ENCODE measurements at regions not wholly inside any gene's neighbourhood (a gene's known extent, or its start where the extent isn't known, plus 50 kb on each side); places are given as distances from the start of the nearest gene placed in this dataset.
"Not testable (repeated sequence)": the region's sequence is repeated elsewhere in the genome, so short reads cannot be mapped to it uniquely, and the experiment has no call there.

DNA sequence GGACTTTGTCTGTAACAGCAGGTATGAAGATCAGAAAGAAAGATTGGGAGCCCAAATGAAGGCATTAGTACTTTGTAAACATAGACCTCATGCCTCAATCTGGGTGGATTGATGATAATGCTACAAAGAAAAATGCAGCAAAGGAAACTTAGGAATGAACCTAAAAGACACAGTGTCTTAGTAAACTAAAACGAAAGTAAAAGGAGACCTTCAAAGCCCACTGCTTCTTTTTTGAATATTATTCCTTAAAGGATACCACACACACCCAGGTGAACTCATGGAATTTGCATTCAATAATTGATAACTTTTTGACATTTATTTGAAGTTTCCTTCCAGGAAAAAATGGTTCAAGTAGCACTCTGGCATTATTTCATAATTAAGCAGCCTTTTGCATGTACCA, 543.2 kb downstream of the TTLL7 start:
- DNase-seq = not testable (repeated sequence)

DNA sequence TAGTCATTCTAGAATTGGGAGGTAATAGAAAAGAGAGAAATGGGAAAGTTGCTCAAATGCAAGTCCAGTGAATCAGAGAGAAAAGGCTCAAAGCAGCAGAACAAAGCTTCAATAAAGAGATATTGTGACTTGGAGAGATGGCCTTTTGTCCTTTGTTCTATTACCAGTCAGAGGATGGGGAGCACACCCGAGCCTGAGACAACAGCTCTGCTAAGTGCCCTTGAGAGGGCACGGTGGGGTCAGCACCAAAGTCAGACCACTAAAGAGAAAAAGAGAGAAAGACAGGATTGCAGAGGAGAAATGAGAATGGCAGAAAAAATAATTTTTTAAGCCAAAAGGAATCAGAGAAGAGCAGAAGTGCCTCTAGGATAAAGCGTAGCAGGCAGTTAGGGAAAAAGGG, 553.1 kb downstream of the TTLL7 start:
- not testable (repeated sequence) for DNase-seq

DNA sequence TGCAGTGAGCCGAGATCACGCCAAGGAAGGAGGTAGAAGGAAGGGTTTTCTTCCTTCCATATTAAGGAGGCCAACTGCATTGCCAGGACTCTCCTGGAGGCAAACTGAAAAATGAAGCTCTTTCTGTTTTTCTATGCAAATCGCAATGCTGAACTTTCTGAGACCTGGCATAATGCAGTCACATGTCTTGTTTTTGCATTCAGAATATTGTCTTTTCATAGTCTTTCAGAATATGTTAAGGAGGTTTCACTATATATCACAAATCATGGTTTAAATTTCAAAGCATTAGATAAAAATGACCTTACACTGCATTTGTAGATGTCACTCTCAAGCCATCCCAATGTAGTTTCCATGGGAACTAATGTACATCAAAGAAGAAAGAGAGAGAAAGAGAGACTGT, 556.5 kb downstream of the TTLL7 start:
- DNase-seq = not testable (repeated sequence)

DNA sequence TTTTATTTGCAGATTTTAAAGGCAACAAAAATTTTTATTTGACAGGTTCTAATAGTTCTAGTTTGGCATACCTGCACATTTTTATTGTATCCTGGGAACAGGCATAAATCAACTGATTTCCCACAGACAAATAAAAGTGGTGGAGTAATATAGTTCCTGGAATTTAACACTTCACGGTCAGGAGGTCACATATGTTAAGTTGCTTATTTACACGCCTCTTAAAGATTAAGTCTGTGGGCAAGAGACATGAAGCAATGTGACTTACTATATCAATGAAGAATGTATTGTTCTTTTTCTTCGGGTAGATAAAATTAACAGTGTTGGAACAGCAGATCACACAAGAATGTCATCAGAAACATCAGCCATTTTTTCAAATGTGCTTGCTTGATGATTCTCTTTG, 558.3 kb downstream of the TTLL7 start:
- DNase-seq = not testable (repeated sequence)

DNA sequence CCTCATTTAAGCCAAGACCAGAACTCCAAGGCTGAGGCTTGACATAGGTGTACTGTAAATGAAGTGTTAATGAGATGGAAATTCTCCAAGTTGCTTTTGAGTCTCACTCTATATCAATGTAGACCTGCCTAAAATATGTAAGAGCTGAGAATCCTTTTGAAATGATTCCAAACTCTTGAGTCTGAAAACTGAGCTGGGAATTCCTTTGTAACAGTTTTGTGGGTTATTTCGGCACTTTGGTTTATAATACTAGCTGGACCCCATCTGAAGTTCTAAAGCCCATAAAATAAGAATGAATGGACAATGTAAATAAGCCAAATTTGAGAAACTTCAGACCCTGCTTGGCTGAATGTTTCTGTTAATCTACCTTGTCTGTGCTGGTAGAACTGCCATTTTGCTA, 558.9 kb downstream of the TTLL7 start:
- DNase-seq = not testable (repeated sequence)

DNA sequence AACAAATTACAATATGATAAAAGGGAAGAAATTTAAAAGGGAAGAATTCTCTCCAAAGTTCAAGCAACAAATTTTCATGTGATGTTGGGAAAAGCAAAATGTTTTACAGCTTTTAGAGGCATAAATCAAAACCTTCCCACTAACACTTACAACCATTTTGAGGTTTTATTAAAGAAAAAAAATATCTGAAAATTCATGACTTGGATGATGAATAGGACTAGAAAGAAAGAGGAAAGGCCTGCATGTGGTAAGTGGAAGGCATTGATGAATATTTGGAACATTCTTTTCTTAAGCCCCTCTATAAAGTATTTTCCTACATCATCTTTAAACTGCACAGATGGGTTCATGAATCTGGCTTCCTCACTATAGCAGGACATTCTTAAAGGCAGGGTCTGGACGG, 560.6 kb downstream of the TTLL7 start:
- not testable (repeated sequence) for DNase-seq

DNA sequence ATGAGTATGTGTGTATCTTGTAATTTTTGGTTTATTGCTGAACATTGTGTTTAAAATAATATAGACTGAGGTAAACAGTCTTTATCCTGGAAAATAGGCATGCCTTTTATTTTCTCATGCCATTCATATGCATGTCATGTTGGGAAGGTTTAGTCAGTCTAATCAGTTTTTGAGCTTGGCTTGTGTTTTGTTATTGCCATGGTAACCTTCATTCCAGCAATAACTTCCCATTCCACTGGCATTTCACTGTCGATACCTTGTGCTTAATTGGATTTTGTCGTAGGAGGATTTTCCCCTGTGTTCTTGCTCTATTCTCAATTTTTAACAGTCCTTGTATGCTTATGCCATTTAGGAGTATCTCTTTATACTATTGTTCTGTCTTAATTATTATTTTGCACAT, 563.6 kb downstream of the TTLL7 start:
- not testable (repeated sequence) for DNase-seq

DNA sequence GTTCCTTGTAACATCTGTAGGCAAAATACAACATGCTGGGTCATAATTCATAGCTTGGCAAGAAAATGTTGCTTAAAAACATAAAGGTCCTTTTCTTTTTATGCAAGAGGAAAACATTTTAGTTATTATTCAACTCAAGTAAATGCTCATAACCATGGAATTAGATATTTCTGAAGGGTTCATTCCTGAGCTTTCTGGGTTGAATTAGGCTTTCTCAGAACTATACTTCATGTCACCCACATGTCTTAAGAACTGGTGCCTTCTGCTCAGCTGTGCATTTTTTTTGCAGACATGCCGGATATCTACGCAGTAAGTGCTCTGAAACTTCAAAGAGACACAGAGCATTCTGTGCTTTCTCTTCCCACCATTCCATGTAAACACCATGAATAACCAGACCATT, 571.4 kb downstream of the TTLL7 start:
- not testable (repeated sequence) for DNase-seq

DNA sequence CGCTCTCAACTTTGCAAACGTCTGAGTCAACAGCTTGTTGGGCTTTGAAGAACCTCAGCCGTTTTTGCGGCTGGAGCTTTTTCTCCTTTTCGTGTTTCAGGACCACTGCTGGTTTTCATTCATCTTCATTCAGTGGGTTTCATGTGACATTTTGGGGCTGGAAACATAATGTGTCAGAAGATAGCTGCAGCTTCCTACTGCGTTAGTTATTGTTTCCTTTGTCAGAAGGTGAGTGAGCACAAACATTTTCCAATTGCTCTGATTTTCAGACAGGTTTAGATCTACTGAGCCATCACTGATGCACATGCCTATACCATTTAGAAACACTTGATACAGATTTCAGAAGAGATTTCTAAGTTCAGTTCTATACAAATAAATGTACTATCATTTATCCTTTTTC, 575.5 kb downstream of the TTLL7 start:
- not testable (repeated sequence) for DNase-seq

DNA sequence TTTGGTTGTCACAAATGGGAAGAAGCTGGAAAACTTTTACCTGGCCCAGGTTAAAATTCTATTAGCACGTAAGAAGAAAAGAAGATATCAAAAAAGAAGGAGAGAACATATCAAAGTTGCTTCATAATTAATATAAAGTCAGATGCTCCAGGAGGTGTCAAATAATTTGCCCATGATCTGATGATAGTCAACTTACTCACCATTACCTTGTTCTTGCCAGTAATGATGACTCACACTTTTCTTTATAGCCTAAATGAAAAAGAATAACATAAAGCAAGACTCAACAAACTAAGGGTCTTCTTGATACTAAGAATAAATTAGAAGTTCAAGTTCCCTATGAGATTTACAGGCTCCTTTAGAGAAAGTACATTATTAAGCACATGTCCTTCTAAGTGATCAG, 580.4 kb downstream of the TTLL7 start:
- DNase-seq = no peak

DNA sequence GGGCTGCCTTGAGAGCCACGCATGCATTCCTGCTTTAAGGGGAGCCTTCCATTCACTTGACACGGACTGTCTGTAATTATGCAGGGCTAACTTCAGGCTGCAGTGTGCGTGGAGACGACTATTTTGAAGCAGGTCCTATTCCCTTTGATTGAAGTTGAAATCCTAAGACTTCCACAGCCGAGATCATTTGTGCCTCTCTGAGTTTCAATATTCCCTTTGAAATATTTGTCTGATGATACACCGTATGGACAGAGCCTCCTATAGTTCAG, 585.2 kb downstream of the TTLL7 start:
- DNase-seq = not testable (repeated sequence)

DNA sequence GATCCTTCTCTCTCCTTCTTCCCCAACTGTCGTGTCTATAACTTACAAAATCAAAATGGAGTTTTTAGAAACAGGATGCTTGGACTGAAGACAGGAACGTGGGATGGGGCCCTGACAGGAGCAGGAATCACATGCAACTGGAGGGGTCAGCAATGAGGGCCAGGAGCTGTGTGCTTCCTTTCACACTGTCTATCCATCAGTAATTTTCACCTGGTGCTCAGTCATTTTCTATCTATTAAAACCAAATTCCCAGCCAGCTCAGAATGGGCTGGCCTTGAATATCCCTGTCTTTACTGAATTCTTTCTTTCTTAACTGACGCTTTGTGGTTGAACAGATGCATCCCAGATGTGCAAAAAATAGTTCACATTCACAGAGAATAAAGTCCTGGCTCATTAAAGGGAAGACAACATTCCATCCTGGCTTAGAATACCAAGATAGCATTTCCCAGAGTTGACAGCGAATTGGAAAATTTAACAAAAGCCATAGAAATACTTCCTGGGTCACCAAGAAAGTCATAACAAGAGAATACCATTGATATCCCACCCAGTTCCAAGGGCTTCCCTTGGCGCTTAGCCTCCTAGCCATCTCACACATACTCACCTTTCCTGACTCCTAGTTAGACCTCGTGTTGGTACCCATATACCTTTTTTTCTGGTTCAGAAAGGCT, 588.1 kb downstream of the TTLL7 start:
- DNase-seq = not testable (repeated sequence)

DNA sequence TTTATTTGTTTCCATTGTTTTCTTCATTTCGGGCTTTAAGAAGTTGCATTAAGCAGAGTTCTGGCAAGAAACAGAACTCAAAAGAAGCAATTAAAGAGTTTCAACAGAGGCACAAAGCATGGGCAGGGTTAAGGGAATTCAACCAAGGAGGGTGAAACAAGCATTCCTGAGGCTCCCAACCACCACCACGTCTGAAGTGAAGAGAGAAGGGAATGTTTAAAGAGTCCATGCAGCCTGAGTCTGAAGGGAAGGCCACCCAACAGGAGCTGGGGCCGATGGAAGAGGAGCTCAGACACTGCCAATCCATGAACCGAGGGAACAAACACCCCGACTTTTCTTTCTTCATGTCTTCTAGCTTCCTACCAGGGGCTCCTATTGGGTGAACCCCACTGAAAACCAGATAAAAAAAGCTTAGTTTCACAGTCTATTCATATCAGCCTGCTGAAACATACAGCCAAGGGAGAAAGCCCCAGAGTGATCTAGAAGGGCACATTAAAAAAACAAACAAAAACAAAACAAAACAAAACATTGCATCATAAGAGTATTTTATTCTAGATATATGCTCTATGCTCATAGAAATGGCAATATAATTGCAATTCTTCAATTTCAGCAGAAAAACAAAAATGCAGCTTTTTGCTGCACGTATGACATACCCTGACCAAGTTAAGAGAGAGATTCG, 592.1 kb downstream of the TTLL7 start:
- not testable (repeated sequence) for DNase-seq

DNA sequence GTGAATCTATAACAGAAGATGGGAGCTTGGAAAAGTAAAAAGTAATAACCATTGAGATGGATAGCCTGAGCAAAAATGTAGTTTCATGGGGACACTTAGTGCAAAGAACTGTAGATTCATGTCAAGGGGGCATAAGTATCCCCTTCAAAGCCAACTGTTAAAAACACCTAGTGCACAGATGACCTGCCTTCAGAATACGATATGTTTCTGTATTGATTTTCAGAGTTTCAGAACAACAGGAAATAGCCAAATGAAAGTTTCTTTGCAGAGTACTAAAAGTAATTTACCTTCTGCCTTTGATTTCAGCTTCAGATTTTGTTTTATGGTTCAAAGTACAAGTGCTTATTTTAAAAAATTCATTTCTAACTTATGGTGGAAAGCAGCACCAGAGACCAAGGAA, 593.1 kb downstream of the TTLL7 start:
- DNase-seq = not testable (repeated sequence)

DNA sequence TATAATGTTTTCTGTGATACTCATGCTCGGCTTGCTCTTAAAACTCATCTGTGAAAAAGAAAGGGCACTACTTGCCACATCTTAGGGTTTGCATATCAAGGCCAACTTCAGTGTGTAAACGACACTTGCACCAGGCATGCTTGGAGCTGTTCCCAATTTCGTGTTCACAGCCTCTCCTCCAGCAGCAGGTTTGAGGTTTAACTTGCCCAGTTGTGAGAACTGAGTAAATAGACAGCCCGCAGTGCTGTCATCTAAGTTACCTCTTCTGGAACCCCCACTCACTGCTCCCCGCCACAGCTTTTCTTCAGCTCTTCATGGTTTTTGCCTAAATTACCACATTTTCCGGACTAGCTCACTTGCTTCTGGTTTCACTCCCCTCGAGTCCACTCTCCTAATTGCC, 595.4 kb downstream of the TTLL7 start:
- not testable (repeated sequence) for DNase-seq

DNA sequence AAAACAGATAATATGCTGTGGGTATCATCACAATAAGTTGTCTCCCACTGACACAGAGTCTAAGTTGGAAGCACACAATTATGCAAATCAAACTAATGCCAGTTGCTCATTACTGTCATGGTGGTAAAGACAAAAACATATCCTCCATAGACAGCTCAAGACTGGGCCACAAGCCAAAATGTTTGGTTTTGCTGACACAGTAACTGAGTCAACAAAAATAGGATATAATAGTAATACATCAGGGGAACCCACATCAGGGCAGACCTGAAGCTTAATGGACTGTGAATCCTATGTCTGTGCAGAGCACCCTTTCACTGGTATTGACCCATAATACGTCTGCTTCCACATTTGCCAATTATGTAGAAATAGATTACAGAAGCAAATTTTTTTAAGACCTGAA, 597.8 kb downstream of the TTLL7 start:
- not testable (repeated sequence) for DNase-seq

DNA sequence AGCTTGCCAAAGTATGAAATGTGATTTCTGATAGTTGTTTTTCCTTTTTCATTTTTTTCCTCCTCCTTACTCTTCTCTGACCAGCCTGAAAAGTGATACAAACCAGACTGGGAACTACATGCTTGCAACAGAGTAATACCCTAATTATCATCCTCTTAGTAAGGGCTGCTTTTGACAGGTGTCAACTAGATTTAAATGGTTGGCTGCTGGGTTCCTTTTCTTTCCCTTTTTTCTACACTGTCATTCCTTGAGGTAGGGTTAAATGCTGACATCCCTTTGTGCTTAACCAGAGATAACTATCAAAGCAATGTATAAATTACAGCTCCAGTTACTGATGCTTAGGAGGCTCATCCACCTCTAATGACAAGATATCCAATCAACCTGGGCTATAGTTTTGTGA, 598.8 kb downstream of the TTLL7 start:
- DNase-seq = not testable (repeated sequence)

DNA sequence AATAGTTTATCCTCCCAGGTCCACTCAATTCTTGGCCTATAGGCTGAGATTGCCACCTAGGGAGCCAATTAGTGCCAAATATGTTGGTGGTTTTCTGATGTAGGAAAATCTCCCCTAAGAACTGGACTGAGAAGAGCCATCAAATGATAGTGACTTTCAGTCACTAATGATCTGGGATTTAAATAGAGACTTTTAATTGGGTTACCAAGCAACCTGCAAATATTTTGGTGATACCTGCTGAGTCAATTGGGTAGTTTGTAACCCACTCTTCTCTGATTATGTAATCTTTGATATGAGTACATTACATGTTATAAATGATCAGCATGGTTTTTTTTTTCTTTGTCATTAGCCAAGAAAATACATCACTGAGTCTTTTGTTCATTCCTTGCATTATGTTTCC, 600.8 kb downstream of the TTLL7 start:
- DNase-seq = not testable (repeated sequence)

DNA sequence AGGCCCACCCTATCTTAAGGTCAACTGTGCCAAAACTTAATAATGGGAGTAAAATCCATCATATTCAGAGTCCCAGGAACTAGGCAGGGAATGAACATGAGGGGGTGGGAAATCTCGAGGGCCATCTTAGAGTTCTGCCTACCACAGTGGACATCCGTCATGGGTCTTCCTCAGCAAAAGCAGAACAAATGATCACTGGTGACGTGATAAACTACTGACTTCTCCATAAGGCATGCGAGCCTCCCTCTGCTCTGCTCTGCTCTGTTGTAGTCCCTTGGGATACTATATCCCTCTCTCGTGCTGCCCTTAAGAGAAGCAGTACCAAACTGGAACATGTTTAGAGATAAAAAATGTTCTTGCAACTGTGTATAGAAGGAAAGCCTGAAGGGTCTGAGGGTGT, 603.8 kb downstream of the TTLL7 start:
- DNase-seq = not testable (repeated sequence)

DNA sequence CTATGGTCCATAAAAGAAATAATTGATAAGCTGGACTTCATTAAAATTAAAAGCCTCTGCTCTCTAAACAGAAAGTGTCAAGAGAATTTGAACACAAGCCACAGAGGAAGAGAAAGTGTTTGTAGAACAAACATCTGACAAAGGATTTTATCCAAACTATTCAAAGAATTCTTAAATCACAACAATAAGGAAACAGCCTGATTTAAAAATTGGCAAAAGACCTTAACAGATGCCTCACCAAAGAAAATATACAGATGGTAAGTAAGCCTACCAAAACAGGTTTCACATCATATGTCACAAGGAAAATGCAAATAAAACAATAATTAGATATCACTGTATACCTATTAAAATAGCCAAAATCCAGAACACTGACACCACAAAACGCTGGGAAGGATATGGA, 612.0 kb downstream of the TTLL7 start:
- not testable (repeated sequence) for DNase-seq

DNA sequence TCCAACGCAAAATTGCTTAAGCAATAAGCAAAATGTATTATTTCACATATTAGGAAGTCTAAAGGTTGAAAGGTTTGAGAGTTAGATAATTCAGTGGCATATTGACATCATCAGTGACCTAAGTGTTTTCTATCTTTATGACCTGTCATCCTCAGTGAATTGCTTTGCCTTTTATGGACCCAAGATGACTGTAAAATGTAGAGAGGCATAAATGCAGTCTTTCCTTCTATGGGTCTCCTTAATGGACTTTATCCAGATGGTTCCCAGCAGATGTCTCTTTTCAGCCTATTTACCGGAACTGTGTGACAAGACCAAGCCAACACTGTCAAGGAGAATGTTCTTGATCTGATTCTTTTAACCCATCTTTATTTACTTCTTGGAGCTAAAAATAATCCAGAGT, 615.8 kb downstream of the TTLL7 start:
- not testable (repeated sequence) for DNase-seq

DNA sequence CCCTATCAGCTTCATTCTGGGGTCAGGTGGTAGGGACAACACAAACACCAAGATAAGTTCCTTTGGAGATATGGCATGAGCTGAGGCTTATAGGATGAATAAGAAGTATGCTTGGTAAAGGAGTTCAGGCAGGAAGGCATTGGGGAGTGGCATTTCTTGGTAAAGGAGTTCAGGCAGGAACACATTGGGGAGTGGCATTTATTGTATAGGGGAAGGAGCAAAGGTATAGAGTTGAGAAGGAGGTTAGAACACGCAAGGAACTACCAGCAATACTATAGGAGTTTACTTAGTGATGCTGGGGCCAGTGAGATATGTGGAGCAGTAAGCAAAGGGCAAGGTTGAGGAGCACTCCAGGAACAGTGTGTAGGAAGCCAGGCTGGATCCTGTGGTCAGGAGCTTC, 625.9 kb downstream of the TTLL7 start:
- not testable (repeated sequence) for DNase-seq

DNA sequence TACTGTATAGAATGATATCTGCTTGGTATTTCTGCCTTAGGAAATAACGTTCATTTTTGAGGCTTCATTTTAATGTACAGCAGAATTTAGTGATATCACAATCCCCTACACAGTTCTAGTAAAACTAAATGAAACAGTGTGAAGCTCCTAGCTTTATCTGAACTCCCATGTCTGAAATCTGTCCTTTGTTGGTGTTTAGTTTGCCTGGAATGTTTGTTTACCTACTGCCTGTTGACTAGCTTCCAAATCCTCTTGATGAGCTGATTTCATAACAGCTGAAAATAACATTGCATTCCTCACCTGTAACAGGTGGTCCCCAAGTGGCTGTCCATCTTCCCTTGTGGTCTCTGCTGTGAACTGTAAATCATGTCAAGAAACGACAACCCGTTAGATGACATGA, 629.1 kb downstream of the TTLL7 start:
- DNase-seq = not testable (repeated sequence)

DNA sequence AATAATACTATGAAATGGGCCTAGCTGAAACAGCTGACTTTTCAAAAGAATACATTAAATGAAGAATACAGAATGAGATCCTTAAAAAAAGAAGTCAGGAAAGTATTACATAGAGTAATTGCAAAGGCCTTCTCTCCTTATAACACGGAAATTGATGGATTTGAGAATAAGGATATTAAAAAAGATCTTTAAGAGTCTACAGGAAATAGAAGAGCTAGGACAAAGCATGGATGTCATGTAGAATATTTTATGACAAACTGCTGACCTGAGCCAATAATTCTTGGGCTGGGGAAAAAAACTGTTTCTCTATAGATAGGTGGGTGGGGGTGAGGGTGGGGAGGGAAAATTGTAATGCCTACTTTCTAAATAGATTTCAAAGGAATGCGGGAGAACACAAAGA, 633.6 kb downstream of the TTLL7 start:
- not testable (repeated sequence) for DNase-seq

DNA sequence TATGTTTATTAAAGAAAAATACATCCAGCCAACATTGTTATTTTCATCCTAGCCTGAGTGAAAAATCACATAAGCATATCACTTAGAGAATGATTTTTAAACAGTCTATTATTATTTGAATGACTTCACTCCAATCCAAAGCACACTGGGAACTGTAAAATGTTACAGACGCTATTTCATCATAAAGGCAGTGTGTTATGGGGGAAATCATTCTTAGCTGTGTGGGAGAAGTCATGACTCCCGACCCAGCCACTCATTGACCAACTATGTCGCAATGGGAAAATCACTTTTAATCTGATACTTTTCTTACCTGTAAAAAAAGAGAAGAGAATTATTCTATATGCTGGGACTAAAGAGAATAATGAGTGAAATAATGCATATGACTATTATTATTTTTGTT, 653.6 kb downstream of the TTLL7 start:
- DNase-seq = not testable (repeated sequence)
